HuH-7 (cell line): ENCODE measurements at regions not wholly inside any gene's neighbourhood (a gene's known extent, or its start where the extent isn't known, plus 50 kb on each side); places are given as distances from the start of the nearest gene placed in this dataset.
"Not testable (repeated sequence)": the region's sequence is repeated elsewhere in the genome, so short reads cannot be mapped to it uniquely, and the experiment has no call there.

Experiments used
- DNase-seq: peaks from one replicate; pipeline ENCODE4 v3.0.0; 2011; ENCODE audit warnings: low spot score

DNA sequence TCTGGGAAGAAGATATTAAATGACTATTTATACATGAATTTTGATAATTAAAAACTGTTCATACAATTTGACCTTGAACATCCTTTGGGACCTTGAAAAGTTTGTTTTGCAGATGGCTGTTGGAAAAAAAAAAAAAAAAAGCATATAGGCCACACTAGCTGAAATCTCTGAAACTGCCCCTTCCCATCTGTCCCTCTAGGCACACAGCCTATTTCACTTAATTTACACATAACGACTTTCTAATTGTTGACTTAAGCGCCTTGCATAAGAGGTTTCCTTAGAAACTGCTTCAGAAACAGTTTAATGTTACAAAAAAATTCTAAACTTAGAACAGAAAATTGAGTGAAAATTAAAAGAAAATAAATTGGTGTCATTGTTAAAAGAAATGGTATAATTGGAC is 131.0 kb downstream of the COX18 start:
- no peak for DNase-seq

DNA sequence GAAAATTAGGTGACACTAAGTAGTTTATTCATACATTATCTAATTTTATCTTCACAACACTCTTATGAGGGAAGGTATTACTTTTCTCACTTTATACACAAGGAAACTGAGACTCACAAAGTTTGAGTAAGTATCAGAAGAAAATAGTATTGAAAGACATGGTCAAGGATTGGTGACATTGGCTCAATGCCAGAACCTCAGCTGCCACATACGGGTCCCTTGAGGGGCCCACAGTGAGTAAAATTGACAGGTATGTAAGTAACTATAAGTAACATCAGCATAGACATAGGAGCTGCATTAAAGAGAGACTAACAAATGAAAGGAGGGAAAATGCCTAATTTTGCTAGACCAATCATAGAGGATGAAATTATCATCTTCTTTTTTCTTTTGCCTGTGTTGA is 134.1 kb downstream of the COX18 start:
- DNase-seq: no peak

DNA sequence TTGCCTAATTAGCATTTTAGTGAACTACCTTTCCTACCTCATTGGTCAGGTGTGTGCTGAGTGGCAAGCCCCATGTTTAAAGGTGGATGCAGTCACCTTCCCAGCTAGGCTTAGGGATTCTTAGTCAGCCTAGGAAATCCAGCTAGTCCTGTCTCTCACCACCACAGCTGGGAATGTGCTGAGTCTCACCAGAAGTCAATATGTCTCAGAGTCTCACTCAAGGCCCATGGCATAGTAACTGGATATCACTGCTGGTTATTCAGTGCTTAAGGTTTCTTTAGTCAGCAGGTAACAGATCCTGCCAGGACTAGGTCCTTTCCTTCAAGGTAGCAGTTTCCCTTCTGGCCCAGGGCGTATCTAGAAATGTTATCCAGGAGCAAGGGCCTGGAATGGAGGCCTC is 136.5 kb downstream of the COX18 start:
- DNase-seq: no peak

DNA sequence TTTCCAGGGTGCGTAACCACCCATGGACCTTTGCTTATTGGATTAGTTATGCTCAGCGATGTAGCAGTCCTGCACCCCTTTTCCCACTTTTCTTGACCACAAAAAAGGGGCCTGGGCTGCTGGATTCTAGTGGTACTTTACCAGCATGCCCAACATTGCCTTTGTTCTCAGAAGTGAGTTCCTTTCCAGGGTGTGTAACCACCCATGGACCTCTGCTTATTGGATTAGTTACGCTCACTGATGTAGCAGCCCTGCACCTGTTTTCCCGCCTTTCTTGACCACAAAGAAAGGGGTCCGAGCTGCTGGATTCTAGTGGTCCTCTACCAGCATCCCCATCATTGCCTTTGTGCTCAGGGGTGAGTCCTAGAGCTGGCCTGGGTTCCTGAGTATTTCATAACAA is 138.2 kb downstream of the COX18 start:
- no peak for DNase-seq

DNA sequence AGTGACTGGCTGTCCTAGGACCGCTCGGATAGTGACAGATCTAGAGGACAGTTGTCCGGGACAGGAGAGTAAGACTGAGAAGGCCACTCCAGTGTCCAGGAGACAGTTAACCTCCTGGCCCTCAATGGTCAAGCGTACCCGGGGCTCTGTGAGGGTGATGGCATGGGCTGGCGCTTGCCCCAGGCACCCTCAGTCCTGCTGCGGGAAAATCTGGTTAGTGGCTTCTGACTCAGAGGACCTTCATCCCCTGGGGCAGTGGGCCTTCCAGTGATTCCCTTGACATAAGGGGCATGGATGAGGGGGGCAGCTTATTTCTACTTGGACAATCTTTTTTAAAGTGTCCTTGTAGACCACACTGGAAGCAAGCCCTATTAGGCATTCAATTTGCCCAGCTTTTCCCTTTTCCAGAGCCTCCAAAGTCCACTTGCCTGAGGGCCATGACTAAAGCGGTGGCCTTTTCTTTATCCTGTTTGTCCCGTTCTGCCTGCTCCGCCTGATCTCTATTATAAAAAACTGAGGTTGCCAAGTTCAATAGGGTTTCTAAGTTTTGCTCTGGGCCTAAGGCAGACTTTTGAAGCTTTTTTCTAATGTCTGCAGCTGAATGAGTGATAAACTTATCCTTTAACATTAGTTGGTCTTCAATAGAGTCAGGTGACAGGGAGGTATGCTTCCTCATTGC is 139.8 kb downstream of the COX18 start:
- DNase-seq: not testable (repeated sequence)

DNA sequence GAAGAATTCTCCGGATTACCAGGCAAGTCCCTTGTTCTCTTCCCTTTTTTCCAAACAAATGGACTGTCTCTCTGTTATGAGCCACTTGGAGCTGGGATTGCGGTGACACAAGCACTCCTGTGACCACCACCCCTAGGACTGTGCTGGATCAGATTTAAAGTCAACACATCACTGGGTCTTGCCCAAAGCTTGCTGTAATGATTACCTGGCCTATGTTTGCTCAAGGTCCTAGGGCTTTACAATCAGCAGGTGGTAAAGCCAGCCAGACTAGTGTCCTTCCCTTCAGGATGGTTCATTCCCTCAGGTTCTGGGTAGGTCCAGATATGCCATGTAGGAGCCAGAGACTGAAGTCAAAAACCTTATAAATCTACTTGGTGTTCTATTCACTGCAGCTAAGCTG is 144.7 kb downstream of the COX18 start:
- DNase-seq: peak; percentile 12

DNA sequence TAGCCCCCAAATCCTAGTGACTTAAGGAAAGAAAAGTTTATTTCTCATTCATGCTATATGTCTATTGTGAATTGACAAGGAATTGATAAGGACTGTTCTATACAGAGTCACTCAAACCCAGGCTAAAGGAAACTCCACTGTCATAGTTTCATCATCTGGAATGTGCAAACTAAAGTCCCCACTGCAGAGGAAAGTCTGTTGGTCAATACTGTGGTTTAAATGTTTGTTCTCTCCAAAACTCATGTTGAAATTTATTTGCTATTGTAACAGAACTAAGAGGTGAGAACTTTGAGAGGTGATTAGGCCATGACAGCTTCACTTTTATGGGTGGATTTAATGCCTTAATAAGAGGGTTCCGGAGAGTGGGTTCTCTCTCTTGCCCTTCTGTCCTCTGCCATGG is 149.6 kb downstream of the COX18 start:
- DNase-seq: peak; percentile 28

DNA sequence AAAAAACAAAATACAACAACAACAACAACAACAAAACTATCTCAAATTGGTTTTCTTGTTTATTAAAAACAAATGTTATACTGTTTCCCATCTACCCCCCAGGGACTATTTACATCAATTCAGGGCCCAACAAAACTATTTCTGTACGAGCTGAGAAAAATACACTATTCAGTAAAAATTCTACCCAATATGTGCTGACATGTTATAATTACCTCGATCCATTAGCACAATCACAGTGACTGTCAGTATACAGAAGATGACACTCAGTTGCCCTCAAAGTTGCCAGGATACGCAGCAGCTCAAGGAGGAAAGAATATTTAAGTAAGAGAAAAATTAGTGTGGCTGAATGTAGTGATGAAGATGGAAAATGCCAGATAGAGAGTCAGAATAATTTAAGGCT is 150.1 kb downstream of the COX18 start:
- DNase-seq: no peak

DNA sequence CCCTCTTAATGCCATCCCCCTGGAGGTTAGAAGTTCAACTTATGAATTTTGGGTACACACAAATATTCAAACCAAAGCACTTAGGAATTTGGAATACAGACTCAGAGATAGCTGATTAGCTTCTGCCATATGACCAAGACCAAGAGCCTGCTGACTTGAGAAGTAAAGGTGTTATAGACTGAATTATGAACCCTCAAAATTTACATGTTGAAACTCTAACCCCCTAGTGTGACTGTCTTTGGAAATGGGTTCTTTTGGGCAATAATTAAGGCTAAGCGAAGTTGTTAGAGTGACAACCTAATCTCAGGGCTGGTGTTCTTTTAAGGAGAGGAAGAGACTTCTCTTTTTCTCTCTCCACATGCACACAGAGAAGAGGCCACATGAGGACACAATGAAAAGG is 151.2 kb downstream of the COX18 start:
- DNase-seq: no peak

DNA sequence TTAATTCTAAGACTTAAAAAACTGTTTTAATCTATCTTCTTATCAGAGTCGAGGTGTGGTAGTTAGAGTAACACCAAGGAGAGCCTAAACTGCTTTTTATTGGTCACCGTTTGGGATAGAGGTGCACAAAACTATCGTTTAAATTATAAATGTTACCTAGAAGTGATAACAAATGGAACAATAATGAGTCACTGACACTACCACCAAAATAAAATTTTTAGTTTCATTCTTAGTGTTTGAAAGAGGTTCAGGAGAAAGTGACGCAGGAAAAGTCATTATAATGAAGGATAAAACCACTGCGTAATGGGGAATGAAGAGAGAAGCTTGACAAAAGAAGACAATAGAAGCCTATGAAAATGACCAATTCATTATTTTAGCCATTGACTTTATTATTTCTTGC is 158.2 kb downstream of the COX18 start:
- DNase-seq: no peak

DNA sequence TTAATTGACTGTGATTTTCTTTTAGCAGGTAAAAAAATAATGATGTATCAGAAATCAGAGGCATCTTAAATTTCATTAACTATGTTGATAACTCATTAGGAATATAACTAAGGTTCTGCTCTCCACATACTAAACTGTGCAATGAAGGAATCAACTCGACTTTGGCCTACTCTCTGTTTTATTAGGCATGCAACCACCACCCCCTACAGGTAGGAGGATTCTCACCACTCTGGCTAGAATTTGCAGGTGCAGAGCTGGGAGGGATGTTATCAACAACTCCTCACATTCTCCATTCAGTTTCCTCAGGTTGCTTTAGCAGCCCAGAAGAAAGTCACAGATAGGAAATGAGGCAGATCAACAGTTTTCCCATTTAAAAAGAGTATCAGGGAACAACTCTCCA is 160.1 kb downstream of the COX18 start:
- DNase-seq: peak; percentile 46

DNA sequence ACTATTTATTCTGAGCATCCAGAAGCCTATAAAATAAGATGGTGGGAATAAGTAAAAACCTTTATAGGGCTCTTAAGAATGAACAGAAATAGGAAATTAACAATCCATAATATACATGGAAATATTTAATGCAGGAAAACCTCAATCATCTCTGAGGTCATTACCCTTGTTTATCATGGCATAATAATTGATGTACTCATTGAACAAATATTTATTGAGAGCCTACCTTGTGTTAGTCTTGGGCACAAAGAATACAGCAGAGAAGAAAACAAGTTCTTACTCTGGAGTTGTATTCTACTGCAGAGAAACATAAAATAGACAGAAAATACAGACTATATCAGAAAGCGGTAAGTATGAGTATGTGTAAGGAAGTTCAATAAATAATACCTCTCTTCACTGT is 167.2 kb downstream of the COX18 start:
- no peak for DNase-seq

DNA sequence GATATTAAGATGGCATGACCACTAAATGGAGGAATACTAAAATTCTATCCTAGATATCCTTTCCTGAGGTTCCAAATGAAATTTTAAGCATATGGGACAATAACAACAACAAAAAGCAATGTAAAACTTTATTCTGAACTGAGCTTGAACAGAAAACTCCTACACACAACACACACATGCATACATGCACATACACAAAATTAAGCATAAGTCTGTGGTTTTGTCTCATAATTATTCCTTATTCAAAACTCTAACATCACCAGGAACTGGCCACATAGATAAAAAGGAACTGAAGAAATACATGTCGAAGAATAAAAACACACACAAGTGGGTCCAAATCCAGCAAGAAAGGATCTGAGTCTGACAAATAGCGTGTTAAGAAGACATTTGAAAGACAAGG is 168.0 kb downstream of the COX18 start:
- no peak for DNase-seq

DNA sequence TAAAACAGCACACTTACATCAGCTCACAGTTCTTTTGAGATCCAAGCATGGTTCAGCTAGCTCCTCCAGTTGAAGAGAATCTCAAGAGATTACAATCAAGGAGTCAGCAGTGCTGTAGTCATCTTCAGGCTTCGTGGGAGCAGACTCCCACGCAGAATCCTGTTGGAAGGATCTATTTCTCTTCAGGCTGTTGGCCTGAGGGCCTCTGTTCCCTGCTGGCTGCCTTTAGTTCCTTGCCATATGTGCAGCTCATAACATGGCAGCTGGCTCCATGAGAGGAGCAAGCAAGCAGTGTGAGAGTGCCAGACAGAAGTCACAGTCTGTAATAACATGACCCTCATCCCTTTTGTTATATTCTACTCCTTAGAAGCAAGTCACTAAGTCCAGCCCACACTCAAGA is 168.6 kb downstream of the COX18 start:
- no peak for DNase-seq

DNA sequence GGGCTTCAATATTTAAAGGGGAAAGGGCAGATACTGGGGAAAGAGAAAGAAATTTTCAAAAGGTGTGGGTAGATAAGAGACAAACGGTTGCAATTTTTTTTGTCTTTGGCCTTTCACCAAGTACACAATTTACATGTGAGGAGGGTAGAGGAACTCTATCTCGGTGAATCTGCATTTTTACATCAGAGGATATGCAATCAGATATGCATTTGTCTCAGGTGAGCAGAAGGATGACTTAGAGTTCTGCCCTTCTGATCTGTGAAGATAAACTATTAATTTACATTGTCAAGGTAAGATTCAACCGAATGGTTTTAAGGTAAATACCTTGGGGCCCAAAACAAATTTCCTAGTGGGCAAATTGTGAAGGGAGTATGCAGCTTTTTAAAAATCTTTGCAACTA is 169.9 kb downstream of the COX18 start:
- no peak for DNase-seq

DNA sequence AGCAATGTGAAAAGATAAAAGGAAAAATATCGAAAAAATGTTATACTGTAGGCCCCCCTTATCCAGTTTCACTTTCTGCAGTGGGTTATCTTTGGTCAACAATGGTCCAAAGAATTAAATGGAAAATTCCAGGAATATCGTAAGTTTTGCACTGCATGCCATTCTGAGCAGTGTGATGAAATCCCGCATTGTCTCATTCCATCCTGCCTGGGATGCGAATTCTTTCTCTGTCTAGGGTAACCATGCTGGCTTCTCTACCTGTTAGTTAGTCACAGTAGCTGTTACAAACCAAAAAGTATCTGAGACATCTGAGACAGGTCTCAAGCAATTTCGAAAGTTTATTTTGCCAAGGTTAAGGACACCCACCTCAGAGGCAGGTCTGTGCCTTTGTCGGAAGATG is 170.3 kb downstream of the COX18 start:
- peak; percentile 30 for DNase-seq

DNA sequence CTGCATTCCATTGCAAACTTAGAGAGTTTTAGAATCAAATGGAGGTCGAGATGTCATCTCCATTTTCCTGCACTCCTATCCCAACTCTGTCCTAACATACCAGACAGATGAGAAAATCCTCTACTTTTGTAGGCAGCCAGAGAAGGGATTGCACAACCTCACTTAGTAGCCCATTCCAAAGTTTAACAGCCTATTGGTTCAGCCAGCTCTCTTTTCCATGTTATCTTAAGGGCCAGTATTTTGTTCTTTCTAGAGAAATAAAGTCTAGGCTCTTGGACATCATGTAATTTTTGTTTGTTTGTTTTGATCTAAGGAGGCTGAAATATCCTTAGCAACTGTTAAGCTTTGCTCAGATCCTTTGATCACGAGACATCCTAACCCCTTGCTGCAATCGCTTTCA is 173.0 kb downstream of the COX18 start:
- DNase-seq: peak; percentile 30

DNA sequence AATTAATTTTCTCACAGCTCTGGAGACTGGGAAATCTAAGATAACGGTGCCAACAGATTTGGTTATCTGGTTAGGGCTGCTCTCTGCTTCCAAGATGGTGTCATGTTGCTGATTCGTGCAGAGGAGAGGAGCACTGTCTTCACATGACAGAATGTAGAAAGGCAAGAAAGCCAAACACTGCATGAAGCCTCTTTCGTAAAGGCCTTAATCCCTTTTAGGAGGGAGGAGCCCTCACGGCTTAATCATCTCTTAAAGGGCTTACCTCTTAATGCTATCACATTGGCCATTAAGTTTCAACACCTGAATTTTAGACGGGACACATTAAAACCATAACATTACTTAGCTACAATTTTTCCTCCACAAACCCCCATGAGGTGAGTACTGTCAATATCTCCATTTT is 174.1 kb downstream of the COX18 start:
- DNase-seq: no peak

DNA sequence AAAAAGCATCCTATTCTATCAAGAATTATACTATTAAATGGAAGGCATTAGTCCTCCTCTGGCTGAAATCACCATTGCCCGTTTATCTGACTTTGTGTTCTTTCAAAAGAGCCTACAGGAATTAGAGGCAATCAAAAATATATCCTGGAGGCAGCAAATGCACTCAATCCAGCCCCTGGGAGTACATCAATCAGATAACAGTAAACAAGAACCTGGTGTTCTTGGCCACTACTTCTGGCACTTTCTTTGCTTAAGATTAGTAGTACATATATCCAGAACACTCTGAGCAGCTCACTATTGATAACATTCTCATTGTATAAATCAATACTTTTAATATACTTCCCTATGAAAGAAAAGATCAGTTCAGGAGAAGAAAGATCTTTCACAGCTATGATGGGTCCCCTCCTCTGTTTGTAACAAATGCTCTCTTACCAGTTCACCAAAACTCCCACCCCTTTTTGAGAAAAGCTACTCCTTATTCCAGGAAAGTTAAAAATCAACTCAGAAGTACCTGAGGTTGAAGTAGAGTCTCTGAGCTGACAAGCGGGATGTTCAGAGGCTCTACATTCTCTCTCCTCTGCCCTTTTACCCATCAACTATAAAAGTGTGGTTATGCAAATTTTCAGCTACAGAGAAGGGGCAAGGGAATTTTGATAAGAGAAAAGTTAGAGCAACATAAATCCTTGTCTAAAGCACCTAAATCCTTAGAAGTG is 176.0 kb downstream of the COX18 start:
- no peak for DNase-seq

DNA sequence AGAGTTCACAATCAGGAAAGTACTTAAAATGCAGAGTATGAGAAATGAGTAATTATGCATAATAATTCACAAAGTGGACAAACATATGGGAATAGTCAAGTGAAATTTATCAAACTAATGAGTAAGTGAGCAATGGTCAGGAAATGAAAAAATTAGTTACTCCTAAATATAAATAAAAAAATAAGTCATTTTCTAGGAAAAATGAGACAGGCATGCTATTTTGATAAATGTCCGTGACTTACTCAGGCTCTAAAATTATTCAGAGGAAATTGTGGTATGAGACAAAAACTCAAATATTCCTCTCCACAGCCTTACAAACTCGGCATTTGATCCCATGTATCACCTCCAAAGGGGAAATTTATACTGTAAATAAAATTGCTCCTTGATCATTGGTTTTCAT is 181.2 kb downstream of the COX18 start:
- no peak for DNase-seq

DNA sequence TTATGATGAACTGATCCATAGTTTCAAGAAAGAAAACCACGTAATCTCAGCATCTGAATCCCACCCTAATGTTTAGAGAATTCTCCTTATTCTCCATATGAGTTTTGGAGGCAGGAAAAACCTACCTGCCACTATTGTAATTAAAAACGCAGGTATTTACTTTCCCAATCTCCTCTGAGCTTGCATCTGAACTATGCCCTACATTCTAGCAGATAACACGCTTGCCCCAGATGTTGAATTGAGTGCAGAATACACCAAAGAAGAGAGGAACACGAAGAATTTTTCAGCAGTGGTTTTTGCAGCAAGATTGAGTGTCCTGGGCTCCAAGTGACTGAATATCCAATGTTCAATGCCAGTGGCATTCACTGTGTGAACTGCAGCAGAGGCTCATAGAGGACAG is 182.4 kb downstream of the COX18 start:
- DNase-seq: no peak

DNA sequence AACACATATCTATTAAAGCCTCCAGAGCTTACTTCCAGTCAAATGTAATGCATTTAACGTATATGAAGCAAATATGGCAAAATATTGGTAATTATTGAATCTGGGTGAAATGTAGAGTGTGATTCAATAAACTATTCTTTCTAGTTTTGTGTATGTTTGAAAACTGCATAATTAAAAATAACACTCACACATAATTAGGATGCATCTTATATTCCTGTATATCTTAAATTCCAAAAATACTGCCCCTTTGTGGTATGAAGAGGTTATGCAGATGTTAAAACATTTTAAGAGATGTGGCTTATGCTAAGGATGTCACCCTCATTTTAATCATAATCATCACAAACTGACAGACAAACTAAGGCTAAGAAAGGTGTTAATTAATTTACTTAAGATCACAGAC is 182.9 kb downstream of the COX18 start:
- DNase-seq: no peak

DNA sequence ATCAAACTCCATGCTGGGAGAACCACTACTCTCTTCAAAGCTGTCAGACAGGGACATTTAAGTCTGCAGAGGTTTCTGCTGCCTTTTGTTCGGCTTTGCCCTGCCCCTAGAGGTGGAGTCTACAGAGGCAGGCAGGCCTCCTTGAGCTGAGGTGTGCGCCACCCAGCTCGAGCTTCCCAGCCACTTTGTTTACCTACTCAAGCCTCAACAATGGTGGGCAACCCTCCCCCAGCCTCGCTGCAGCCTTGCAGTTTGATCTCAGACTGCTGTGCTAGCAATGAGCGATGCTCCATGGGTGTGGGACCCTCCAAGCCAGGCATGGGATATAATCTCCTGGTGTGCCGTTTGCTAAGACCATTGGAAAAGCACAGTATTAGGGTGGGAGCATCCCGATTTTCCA is 185.3 kb downstream of the COX18 start:
- not testable (repeated sequence) for DNase-seq

DNA sequence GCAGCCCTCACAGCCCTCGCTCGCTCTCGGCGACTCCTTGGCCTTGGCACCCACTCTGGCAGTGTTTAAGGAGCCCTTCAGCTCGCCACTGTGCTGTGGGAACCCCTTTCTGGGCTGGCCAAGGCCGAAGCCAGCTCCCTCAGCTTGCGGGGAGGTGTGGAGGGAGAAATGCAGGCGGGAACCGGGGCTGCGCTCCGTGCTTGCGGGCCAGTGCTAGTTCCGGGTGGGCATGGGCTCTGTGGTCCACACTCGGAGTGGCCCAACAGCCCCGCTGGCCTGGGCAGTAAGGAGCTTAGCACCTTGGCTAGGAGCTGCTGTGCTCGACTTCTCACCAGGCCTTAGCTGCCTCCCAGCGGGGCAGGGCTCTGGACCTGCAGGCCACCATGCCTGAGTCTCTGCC is 192.6 kb downstream of the COX18 start:
- DNase-seq: no peak
